HEK293T (cell line): ENCODE measurements at regions not wholly inside any gene's neighbourhood (a gene's known extent, or its start where the extent isn't known, plus 50 kb on each side); places are given as distances from the start of the nearest gene placed in this dataset.
"Not testable (repeated sequence)": the region's sequence is repeated elsewhere in the genome, so short reads cannot be mapped to it uniquely, and the experiment has no call there.

Experiments used
- ARNT ChIP-seq: fragments of 450-650 bp; IDR thresholded peaks from 2 replicates; pipeline ENCODE4 v1.6.1; 2017; ENCODE audit warnings: mild to moderate bottlenecking
- BHLHE40 ChIP-seq: fragments of 450-650 bp; IDR thresholded peaks from 2 replicates; pipeline ENCODE4 v1.6.1; 2016; ENCODE audit warnings: mild to moderate bottlenecking, moderate library complexity, borderline replicate concordance
- FOXK2 ChIP-seq: fragments of 450-650 bp; IDR thresholded peaks from 2 replicates; pipeline ENCODE4 v1.6.1; 2016; ENCODE audit warnings: mild to moderate bottlenecking
- FOXM1 ChIP-seq: fragments of 450-650 bp; IDR thresholded peaks from 2 replicates; pipeline ENCODE4 v1.6.1; 2017; ENCODE audit warnings: mild to moderate bottlenecking, borderline replicate concordance
- L3MBTL2 ChIP-seq: fragments of 450-650 bp; conservative IDR thresholded peaks from 2 replicates; pipeline ENCODE4 v1.6.1; 2016; ENCODE audit warnings: mild to moderate bottlenecking
- LEF1 ChIP-seq: fragments of 450-650 bp; IDR thresholded peaks from 2 replicates; pipeline ENCODE4 v1.6.1; 2017; ENCODE audit warnings: mild to moderate bottlenecking, borderline replicate concordance
- NFRKB ChIP-seq: fragments of 450-650 bp; IDR thresholded peaks from 2 replicates; pipeline ENCODE4 v1.6.1; 2016; ENCODE audit warnings: mild to moderate bottlenecking, moderate library complexity
- PKNOX1 ChIP-seq: fragments of 450-650 bp; IDR thresholded peaks from 2 replicates; pipeline ENCODE4 v1.6.1; 2016
- SP1 ChIP-seq: fragments of 450-650 bp; IDR thresholded peaks from 2 replicates; pipeline ENCODE4 v1.6.1; 2017
- SUZ12 ChIP-seq: fragments of 450-650 bp; IDR thresholded peaks from 2 replicates; pipeline ENCODE4 v1.6.1; 2016; ENCODE audit warnings: mild to moderate bottlenecking
- ZNF384 ChIP-seq: fragments of 450-650 bp; IDR thresholded peaks from 2 replicates; pipeline ENCODE4 v1.6.1; 2016

- not testable (repeated sequence) for TF ChIP-seq ARNT, PKNOX1, ZNF384, L3MBTL2, SUZ12, FOXK2, SP1, FOXM1, LEF1, NFRKB, BHLHE40
Observed at GRCh38 chr6:802223-802622, 109.3 kb upstream of the EXOC2 start.
